GM19467 (cell line): ENCODE measurements at regions not wholly inside any gene's neighbourhood (a gene's known extent, or its start where the extent isn't known, plus 50 kb on each side); places are given as distances from the start of the nearest gene placed in this dataset.

Experiments
- ATAC-seq: cut with Tn5 transposase; IDR thresholded peaks from one replicate; pipeline ENCODE4 v1.9.1; 2021; ENCODE audit warnings: mild to moderate bottlenecking, moderate library complexity; ENCODE audit not compliant: unreplicated experiment

DNA sequence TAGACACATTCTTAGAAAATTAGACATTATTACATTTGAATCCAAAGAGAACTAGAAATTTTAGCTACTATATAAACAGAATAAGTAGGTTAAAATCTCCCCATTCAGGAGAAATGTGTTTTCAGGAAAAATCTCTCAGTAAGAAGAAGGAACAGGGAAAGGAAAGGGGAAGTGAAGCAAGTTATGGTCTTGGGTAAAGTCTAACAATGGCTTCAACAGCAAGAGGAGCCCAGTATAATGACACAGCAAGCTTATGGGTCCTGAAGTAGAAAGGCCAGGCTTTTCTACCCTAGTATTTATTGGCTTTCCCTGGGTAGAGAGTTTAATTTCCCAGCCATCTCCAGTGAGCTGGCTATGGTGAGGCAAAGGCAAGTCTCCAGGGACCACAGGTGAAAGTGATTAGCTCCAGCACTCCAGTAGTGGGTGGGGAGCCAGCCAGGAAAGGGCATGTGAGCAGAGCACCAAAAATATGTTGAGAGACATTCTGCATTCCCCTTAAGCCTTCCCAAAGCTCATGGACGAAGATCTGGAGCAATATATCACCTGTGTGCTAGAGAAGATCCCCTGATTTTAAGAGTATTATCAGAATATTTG is 981.7 kb downstream of the NR2F1-AS1 start:
- no peak for ATAC-seq

DNA sequence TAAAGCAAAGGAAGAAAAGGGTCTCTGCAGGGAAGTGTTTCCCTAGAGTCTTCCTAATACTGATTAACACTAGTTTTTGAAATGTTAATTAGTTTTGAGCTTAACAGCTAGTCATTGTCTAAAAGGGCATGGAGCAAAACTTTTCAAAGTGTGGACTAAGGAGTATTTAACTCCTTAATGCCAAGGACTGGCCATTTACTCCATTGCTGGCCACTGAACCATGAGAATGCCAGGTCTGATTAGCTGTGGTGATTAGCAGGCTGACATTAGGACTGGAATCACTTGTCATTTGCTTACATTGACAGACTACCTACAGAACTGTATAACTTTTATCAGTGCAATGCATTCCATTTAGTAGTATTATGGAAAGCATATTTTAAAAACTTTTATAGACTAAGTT is 987.0 kb downstream of the NR2F1-AS1 start:
- no peak for ATAC-seq

DNA sequence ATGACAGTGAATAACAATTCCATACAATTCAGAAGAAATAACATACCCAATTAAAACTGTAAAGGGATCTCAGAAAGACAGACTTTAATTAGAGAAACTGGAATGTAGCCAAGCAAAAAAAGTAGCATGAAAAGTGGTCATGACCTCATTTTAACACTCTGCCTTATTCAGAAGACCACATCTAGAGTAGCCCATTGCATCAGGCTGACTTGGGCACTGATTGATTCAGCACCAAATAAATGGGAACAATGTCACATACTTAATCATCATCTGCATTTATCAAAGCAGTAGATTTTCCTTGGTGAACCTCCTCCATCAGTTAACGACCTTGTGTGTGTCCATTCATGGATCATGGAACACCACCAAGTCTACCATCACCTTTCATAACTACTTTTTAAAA is 992.1 kb downstream of the NR2F1-AS1 start:
- no peak for ATAC-seq

DNA sequence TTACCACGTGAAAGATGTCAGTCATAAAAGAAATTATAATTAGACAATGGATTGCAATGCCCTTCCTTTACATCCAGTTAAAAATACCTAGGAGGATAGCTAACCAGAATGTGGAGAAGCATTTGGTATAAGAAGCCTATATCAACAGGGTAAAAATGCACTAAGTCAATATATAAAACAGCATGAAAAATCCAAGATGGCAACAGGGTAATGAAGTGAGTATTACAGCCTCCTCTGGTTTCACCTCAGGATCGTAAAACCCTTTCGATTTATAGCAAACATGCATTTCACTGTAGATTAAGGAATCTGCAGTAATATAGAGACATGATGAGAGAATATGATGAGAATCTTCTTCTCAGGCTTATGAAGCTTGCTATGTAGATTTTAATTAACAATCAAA is 999.3 kb downstream of the NR2F1-AS1 start:
- ATAC-seq: no peak

DNA sequence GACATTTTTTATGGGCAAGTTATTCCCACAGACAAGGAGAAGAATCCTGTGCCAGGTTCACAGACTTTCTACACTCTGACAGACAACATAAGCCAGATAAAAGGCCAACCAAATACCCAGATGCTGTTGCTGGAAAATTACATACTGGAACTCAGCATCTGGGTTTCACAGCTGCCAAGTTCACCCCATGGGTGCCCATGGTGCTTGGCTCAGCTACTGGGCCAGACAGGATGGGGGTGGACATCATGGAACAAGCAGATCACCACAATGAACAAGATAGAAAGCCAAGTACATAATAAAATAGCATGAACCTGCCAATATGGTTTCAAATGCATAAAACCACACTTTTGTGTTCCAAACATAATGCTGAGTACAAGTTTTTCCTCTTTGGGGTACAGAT is 999.8 kb downstream of the NR2F1-AS1 start:
- ATAC-seq: no peak

DNA sequence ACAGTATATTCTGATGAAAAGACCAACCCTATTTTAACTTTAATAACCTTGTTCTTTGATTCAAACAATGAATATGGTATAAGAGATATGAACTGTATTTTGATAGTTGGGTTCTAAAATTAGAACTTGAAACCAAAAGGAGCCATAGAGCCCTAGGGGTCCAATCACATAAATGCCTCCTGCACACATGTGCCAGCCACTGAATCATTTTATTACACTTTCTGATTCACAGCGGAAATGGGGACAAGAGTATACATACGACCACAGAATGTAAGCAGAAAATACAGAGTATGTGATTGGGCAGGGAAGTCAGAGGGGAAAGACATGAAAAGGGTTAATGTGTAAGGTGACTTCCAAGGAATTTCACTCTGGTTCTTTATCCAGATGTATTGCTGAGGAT is 1000.2 kb downstream of the NR2F1-AS1 start:
- no peak for ATAC-seq

DNA sequence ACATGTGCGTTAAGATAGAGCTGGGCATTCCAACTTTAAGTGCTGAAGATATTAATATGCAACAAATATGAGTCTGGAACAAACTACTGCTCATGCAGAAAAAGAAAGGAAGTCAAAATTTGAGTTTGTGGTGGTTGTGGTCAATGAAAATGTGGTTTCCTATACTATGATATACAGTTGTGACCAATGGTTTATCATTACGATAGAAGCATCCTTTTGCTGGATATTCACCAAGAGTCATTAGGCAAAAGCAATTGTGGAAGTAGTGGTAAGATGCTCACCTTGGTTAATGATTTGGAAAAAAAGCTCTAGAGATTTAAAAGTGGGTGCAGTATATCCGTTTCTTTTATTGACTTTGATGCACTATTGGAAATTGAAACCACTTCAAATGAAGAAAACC is 1007.0 kb downstream of the NR2F1-AS1 start:
- peak; percentile 69 for ATAC-seq

DNA sequence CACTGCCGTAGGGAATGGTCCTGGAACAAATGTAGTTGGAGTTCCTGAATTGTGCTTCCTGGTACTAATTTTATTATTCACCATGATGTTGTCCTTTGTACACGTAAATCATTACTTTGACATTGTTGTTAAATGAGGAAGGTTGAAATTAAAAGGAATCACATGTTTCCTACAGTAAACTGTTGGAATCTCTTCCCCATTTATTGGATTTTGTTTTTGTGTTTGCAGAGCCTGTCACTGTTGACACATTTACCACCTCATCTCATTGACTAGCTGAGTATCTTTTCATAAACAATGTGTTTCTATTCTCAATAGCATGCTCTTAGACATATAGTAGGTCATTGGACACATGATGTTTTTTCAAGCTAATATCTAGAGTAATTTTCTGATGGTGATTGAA is 1012.5 kb downstream of the NR2F1-AS1 start:
- no peak for ATAC-seq

DNA sequence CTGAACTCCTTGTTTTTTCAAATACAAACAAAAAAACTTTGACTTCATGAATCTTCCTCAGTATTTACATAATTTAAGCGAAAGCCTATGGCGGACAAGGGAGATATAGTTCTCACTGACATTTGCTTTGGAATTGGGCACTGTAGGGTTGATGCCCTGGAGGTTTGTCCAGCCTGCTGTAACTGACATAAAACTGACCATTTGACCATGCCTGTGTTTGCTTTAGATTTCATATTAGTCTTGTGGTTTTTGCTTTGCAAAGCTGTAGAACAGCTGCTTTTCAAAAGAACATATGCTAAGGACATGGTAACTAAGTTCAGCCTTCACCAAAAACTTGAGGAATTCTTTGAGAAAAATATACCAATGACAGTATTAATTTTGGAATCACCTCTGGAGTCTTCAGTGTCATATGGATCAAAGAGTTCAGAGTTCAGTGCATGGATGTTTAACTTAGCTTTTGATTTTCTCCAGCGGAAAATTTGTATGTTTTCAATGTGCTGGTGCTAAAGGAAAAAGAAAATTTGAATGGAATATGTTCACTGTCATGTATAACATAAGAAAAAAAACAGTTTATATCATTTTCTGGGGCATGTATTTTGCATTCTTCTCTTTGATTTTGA is 1013.1 kb downstream of the NR2F1-AS1 start:
- ATAC-seq: no peak

DNA sequence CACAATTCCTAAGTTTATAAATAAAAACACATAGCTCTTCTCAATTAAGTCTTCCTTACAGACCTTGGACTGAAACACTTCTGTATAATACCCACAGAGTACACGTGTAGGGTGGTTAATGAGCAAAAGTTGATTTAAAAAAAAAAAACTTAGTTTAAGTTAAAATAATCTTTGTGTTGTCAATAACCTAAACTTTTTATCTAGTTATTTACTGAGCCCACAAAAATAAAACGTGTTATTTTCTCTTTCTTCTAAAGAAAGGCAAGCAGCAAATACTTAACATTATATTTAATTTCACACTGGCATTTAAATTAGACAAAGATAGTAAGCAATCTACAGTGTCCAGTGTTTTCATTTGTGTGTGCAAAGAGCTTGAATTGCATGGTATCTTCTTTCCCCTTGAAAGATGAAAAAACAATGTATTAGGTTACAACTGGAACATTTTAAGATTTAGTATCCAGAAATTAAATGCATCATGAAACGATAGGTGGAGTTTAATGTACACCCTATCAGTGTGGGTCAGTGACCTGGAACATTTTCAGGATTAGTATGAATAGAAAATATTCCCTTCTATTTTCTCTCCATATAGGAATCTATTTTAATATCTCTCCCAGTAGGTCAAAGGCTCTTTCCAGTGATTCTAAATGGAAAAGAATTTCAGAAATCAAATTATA is 1014.8 kb downstream of the NR2F1-AS1 start:
- no peak for ATAC-seq

DNA sequence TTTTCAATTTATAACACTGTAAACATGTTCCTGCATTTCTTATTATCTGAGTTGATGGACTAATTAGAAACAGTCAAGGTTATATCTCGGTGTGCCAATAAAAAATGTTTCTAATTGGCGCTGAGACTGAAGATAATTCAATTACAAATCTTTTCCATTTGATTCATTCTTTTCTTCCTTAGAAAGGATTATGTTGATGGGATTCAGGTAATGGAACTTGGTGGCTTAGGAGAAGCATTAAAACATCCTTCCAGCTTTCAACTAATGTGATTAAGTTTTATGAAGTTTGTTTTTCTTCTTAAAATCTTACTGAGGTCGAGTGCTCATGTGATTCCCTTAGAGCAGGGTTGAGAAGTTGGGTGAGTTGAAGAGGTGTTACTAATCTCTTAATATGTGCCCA is 1015.3 kb downstream of the NR2F1-AS1 start:
- no peak for ATAC-seq

DNA sequence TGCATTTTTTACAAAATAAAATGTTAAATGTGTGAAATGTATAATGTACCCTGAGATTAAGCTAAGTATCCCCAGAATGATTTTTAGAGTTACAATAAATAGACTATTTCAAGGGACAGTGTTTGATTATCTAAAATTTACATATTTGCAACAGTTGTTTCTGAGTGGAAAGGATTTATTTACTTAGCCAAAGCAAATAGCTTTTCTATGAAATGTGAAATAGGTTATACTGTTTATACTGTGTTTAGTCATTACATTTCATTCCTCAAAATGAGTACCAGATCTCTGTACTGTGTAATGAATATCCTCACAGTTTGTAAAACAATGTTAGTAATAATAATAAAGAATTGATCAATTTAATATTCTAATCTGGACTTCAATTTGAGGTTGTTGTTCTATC is 1019.0 kb downstream of the NR2F1-AS1 start:
- no peak for ATAC-seq

DNA sequence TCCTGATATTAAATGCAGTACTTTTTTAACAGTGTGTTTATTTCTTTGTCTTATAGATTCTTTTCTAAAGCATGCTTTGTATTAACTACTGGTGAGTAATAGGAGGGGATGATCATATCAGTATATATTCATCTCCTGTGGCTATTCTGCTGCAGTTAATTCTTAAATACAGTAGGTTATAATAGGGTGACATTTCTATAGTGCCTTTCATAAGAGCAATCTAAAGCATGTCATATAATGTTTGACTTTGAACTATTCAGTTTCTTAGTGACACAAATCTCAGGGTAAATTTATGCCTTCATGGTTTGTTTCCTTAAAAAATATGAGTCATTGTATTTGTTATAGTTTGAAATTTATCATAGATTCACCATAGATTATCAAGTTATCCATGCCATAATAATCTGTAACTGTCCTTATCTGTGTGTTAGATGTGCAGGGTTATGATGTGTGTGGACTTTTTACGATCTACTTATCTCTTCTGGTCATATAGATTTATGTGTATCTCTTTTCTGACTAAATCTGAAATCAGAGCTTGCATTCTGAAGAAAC is 1019.5 kb downstream of the NR2F1-AS1 start:
- no peak for ATAC-seq

DNA sequence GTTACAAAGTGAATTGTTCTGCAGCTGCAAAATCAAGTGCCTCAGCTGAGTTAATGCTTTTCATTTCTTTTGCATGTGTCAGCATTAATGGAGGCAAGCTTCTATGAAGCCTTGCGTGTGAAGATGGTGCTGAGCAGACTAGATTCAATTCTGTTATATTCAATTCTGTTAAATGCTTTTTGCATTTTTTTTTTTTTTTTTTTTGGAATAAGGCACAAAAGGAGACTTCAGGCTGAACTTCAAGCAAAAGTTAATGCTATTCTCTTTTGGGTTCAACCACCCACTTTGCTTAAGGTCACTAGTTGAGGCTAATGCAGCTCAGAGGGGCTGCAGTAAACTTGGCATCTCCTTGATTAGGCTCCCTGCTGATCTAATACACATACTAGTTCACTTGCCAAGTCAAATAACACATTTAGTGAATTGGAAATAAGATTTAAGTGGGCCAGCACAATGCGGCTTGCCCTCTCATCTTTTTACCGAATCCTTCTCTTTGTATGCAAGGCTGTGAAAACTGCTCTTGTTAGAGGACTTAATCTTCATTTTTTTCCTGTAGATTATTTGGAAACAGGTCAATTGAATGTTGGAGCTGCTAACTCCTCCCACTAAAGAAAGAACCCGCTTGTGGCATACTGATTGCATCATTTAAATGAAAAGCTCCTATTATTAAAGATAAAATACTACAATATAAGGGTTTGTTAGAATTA is 1020.2 kb downstream of the NR2F1-AS1 start:
- ATAC-seq: no peak

DNA sequence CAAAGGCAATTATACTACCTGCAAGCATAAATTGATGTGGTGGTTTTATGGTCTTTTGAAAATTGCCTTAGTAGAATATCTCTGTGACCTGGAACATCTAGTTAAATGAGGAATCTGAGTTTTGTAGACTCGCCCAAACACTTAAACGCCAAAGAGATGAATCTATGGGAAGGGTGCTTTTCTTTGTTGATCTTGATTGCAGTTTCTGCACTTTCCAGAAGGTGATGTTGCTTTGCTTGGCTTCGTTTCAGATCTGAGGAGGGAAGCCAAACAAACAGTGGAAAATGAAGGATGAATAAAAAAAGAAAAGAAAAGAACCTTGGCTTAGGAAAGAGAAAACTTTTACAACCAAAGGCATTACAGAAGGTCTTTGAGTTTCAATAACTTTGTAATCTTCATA is 1021.2 kb downstream of the NR2F1-AS1 start:
- no peak for ATAC-seq

DNA sequence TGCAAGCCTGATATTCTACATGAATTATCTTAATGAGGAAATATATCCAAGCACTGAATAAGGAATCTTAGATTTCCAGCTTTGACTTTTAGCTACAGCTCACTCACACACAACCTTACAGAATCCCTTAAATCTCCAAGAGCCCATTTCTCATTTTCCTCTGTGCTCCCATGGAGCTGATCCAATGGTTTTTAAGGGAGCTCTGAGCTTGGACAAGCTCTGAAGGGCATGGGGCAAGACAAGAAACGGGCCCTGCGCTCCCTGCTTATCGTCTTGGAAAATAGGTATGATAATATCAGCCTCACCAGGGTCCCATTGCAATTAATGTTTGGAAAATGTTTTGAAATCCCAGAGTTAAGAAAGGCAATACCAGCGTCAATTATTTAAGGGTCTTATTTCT is 1021.7 kb downstream of the NR2F1-AS1 start:
- ATAC-seq: no peak

DNA sequence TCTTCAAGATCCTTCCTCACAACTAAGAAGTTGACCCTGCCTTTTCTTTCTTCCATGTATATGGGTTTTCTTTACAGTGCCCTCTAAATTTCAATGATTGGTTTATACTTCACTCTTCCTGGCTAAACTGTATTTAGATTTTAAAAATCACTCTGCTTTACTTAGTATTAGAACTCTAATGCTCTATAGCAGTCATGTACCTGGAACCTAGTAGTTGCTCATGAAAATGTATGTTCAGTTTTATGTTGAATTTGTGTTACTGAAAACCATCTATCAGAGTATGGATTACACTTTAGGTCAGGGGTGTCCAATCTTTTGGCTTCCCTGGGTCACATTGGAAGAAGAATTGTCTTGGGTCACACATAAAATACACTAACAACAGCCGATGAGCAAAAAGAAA is 1024.3 kb downstream of the NR2F1-AS1 start:
- no peak for ATAC-seq

DNA sequence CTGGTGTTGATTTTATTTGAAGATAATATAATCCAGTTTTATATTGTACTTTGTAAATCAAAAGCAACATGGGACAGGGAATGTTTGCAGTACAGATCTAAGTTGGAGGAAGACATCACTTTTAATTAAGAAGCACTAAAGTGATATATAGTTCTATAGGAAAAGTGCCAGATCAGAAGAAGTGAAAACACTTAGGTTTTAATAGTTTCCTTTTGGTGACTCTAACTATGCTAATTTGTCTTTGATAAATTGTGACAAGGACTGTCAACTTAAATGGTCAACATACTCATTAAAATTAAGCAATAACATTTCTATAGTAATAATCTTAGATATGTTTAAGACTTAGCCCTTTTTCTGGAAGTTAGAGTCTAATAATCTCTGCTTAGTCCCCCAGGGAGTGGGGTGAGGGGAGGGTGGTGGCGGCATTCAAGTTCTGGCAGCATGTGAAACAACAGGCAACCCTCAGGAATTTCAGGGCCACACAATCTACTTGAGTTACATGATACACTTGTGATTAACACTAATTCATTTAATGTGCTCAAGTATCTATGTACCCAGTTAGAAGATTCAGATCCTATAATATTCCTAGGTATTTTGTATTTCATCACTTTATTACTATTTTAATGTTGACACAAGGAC is 1026.5 kb downstream of the NR2F1-AS1 start:
- ATAC-seq: no peak

DNA sequence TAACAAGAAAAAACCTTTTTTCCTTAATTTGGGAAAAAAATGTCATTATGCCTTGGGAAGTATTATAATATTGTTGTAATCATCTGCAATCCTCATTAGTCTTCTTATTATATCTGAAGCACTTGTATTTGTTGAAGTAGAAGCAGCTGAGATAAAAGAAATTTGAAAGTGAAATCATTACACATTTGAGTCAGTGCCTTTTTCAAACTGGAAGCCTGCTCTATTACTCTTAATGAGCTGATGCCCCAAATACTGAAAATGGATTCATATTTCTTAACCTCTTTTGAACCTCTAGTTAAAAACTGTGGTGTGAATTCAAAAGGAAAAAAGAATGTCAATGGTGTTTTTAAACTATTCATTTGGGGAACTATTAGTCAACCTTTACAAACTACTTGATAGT is 1027.7 kb downstream of the NR2F1-AS1 start:
- ATAC-seq: no peak

DNA sequence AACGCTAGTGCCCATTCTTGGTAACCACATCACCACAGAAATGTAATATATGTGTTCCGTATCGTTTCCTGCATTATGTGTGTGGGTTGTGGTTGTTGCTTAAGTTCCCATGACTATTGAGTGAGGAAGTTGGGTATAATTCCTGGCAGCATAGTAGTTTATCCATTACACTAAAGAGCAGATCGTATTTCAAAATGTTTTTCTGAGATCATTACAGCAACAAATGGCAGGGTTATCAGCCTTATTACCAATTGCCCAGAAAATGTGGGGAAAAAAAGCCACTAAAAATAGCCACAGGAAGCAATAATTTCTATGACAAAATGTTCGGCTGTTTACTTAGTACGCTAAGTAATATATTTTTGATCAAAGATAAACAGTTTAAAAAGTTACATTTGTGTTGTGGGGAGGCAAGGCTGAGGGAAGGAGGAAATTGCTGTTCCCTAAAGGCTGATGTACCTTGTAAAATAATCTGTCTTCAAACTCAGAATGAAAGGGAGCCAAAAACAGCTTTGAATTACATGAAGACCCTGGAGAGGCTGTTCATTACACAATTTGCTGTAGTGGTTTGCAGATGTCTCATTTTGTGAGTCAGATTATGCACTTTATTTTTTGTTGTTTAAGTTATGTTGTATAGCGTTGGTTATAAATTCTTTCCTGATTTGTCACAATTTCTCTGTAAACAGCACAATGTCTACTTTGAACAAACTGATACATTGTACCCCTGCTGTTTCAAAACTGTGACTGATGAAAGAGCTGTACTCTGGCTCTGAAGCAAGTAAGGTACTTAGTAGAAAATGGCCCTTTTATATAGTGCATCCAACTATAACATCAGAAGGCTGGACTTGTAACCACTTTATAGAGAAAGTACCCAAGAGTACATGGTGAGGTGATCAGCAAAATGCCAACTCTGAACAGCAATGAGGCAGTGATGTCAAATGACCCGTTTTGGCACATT is 1028.5 kb downstream of the NR2F1-AS1 start:
- peak; percentile 50 for ATAC-seq
